Astrocyte (in vitro differentiated cells and primary cell): ENCODE measurements at regions not wholly inside any gene's neighbourhood (a gene's known extent, or its start where the extent isn't known, plus 50 kb on each side); places are given as distances from the start of the nearest gene placed in this dataset.

Experiments used
- EZH2 ChIP-seq: IDR thresholded peaks from 2 replicates; pipeline ENCODE4 v1.6.1; 2012; ENCODE audit warnings: mild to moderate bottlenecking, low read length, inconsistent platforms; ENCODE audit not compliant: insufficient read depth
- TF ChIP-seq, protein P1 (sequence below): IDR thresholded peaks from 2 replicates; pipeline ENCODE4 v1.5.1; 2011; ENCODE audit warnings: low read depth, mild to moderate bottlenecking, inconsistent platforms, low read length, moderate library complexity; ENCODE audit not compliant: insufficient read depth

DNA sequence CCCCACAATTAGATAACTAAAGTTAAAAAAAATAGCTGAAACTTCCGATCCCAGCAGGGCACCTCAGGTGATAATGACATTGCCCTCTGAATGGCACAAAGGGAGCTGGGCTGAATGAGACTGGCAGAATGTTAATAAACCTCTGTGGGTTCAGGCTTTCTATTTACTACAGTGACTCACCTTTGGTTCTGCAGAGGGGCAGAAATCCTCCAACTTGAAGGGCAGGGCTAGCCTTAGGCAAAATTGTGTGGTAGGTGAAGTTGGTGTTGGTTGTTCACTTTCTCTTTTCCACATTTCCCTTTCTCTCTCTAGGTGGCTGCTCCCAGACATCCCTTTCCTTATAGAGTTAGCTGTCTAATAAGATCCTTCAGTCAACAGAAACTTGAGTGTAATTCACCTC, 625.2 kb downstream of the EPM2A start:
- TF ChIP-seq, protein P1, sequence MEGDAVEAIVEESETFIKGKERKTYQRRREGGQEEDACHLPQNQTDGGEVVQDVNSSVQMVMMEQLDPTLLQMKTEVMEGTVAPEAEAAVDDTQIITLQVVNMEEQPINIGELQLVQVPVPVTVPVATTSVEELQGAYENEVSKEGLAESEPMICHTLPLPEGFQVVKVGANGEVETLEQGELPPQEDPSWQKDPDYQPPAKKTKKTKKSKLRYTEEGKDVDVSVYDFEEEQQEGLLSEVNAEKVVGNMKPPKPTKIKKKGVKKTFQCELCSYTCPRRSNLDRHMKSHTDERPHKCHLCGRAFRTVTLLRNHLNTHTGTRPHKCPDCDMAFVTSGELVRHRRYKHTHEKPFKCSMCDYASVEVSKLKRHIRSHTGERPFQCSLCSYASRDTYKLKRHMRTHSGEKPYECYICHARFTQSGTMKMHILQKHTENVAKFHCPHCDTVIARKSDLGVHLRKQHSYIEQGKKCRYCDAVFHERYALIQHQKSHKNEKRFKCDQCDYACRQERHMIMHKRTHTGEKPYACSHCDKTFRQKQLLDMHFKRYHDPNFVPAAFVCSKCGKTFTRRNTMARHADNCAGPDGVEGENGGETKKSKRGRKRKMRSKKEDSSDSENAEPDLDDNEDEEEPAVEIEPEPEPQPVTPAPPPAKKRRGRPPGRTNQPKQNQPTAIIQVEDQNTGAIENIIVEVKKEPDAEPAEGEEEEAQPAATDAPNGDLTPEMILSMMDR: no peak
- no peak for TF ChIP-seq EZH2
